HPDE6-E6E7 (cell line): ENCODE measurements at regions not wholly inside any gene's neighbourhood (a gene's known extent, or its start where the extent isn't known, plus 50 kb on each side); places are given as distances from the start of the nearest gene placed in this dataset.
"Not testable (repeated sequence)": the region's sequence is repeated elsewhere in the genome, so short reads cannot be mapped to it uniquely, and the experiment has no call there.

Experiments
- DNase-seq: peaks from one replicate; pipeline ENCODE4 v3.0.0; 2011; ENCODE audit warnings: missing footprints; ENCODE audit errors: extremely low spot score

GRCh38 chr9:28976250-28976649 lies 1403.0 kb upstream of the C9orf72 start:
- no peak for DNase-seq

GRCh38 chr9:28976684-28977083 lies 1403.4 kb upstream of the C9orf72 start:
- no peak for DNase-seq

GRCh38 chr9:28981129-28981528 lies 1407.8 kb upstream of the C9orf72 start:
- no peak for DNase-seq

GRCh38 chr9:28981711-28982110 lies 1408.4 kb upstream of the C9orf72 start:
- no peak for DNase-seq

GRCh38 chr9:28984016-28984415 lies 1410.7 kb upstream of the C9orf72 start:
- no peak for DNase-seq

- DNase-seq, result not testable (repeated sequence)
Measured at GRCh38 chr9:28990009-28990408, 1416.7 kb upstream of the C9orf72 start.

GRCh38 chr9:28999057-28999456 lies 1425.8 kb upstream of the C9orf72 start:
- DNase-seq, result no peak

- DNase-seq, result no peak
Measured at GRCh38 chr9:28999806-29000205, 1426.5 kb upstream of the C9orf72 start.

- no peak for DNase-seq
Measured at GRCh38 chr9:29001006-29001405, 1427.7 kb upstream of the C9orf72 start.

GRCh38 chr9:29004988-29005387 lies 1431.7 kb upstream of the C9orf72 start:
- no peak for DNase-seq

- no peak for DNase-seq
Measured at GRCh38 chr9:29006628-29007027, 1433.3 kb upstream of the C9orf72 start.

GRCh38 chr9:29012911-29013310 lies 1439.6 kb upstream of the C9orf72 start:
- DNase-seq, result no peak

- no peak for DNase-seq
Measured at GRCh38 chr9:29021632-29022031, 1448.4 kb upstream of the C9orf72 start.

- DNase-seq, result no peak
Measured at GRCh38 chr9:29038332-29038731, 1465.1 kb upstream of the C9orf72 start.

GRCh38 chr9:29039258-29039657 lies 1466.0 kb upstream of the C9orf72 start:
- DNase-seq, result peak; percentile 11

- DNase-seq, result no peak
Measured at GRCh38 chr9:29043072-29043471, 1469.8 kb upstream of the C9orf72 start.

GRCh38 chr9:29044959-29045358 lies 1471.7 kb upstream of the C9orf72 start:
- DNase-seq, result peak; percentile 58

- DNase-seq, result no peak
Measured at GRCh38 chr9:29060041-29060440, 1486.8 kb upstream of the C9orf72 start.

- no peak for DNase-seq
Measured at GRCh38 chr9:29062446-29062845, 1489.2 kb upstream of the C9orf72 start.

GRCh38 chr9:29063031-29063430 lies 1489.8 kb upstream of the C9orf72 start:
- no peak for DNase-seq

- DNase-seq, result no peak
Measured at GRCh38 chr9:29066141-29066640, 1492.9 kb upstream of the C9orf72 start.

- no peak for DNase-seq
Measured at GRCh38 chr9:29068461-29068860, 1495.2 kb upstream of the C9orf72 start.

GRCh38 chr9:29069376-29069775 lies 1496.1 kb upstream of the C9orf72 start:
- DNase-seq, result no peak

- DNase-seq, result peak; percentile 46
Measured at GRCh38 chr9:29078063-29078666, 1504.9 kb upstream of the C9orf72 start.
